CD14-positive monocyte (primary cell): ENCODE measurements at regions not wholly inside any gene's neighbourhood (a gene's known extent, or its start where the extent isn't known, plus 50 kb on each side); places are given as distances from the start of the nearest gene placed in this dataset.

Source experiments
- DNase-seq, 3 donors: peaks; one replicate each; pipeline ENCODE4 v3.0.0-alpha.2; 2011 to 2022
- H2AFZ ChIP-seq: 2 replicates; pipeline ENCODE4 v1.6.0; 2012; ENCODE audit warnings: mild to moderate bottlenecking, low read depth, low read length, inconsistent platforms; ENCODE audit not compliant: insufficient read depth, poor library complexity, severe bottlenecking
- H3K27ac ChIP-seq, 2 donors: 1 replicate in 1 of 2; 2 replicates in 1 of 2; pipeline ENCODE4 v1.5.1; 2012 to 2013; ENCODE audit warnings: low read length in 2 of 2, control low read depth in 1 of 2, inconsistent platforms in 1 of 2, low read depth in 1 of 2, mild to moderate bottlenecking in 1 of 2
- H3K27me3 ChIP-seq, 2 donors: one replicate each; pipeline versions ENCODE4 v1.6.0 to v1.6.1; 2011 to 2013; ENCODE audit warnings: low read length in 2 of 2; ENCODE audit not compliant: control insufficient read depth in 2 of 2, insufficient read depth in 2 of 2
- H3K36me3 ChIP-seq, 2 donors: replicated peaks in 1 of 2; 1 replicate in 1 of 2; 2 replicates in 1 of 2; pipeline versions ENCODE4 v1.5.1 to v1.6.1; 2012 to 2013; ENCODE audit warnings: low read length in 2 of 2, control low read depth in 1 of 2, inconsistent platforms in 1 of 2, mild to moderate bottlenecking in 1 of 2; ENCODE audit not compliant: insufficient read depth in 2 of 2, control insufficient read depth in 1 of 2
- H3K4me1 ChIP-seq, 2 donors: 1 replicate in 1 of 2; 2 replicates in 1 of 2; pipeline versions ENCODE4 v1.5.1 to v1.6.1; 2012 to 2013; ENCODE audit warnings: low read length in 2 of 2, control low read depth in 1 of 2, inconsistent platforms in 1 of 2, mild to moderate bottlenecking in 1 of 2, moderate library complexity in 1 of 2; ENCODE audit not compliant: insufficient read depth in 2 of 2, control insufficient read depth in 1 of 2
- H3K4me2 ChIP-seq: replicated peaks from 2 replicates; pipeline ENCODE3; 2012; ENCODE audit warnings: low read length, moderate library complexity, mild to moderate bottlenecking; ENCODE audit not compliant: poor library complexity, severe bottlenecking; ENCODE audit errors: extremely low read depth
- H3K4me3 ChIP-seq, 3 experiments: fragments of 200-600 bp in 1 of 3; sonication (generic) in 1 of 3; replicated peaks in 1 of 3; 1 replicate in 2 of 3; 2 replicates in 1 of 3; pipeline ENCODE4 v1.5.1; 2011 to 2013; ENCODE audit warnings: low read length in 3 of 3, mild to moderate bottlenecking in 3 of 3, control low read depth in 2 of 3, low read depth in 2 of 3, inconsistent platforms in 1 of 3, moderate library complexity in 1 of 3
- H3K79me2 ChIP-seq: 2 replicates; pipeline ENCODE4 v1.6.0; 2012; ENCODE audit warnings: mild to moderate bottlenecking, control low read depth, inconsistent platforms, low read length, moderate library complexity; ENCODE audit not compliant: insufficient read depth
- H3K9ac ChIP-seq: 2 replicates; pipeline ENCODE4 v1.6.0; 2017; ENCODE audit warnings: low read length, mild to moderate bottlenecking; ENCODE audit not compliant: insufficient read depth, poor library complexity, severe bottlenecking
- H3K9me3 ChIP-seq, 2 donors: replicated peaks in 1 of 2; 1 replicate in 1 of 2; 2 replicates in 1 of 2; pipeline versions ENCODE4 v1.5.1 to v1.6.1; 2012 to 2013; ENCODE audit warnings: low read length in 2 of 2, control low read depth in 1 of 2; ENCODE audit not compliant: control insufficient read depth in 1 of 2, insufficient read depth in 1 of 2
- H4K20me1 ChIP-seq: 2 replicates; pipeline ENCODE4 v1.6.0; 2012; ENCODE audit warnings: mild to moderate bottlenecking, low read length, control low read depth, moderate library complexity; ENCODE audit not compliant: insufficient read depth
- H3K27ac Mint-ChIP-seq, 7 donors: one replicate each; pipeline ENCODE4 v1.8.0; 2020; ENCODE audit warnings: mild to moderate bottlenecking in 7 of 7, mixed read lengths in 7 of 7, moderate library complexity in 6 of 7, inconsistent platforms in 2 of 7
- H3K27me3 Mint-ChIP-seq, 3 donors: one replicate each; pipeline ENCODE4 v1.8.0; 2021 to 2022; ENCODE audit warnings: low read depth in 3 of 3, mild to moderate bottlenecking in 3 of 3, mixed read lengths in 3 of 3, moderate library complexity in 3 of 3, inconsistent platforms in 1 of 3
- H3K36me3 Mint-ChIP-seq, 2 donors: one replicate each; pipeline ENCODE4 v1.8.0; 2020; ENCODE audit warnings: mixed read lengths in 2 of 2, inconsistent platforms in 1 of 2, mild to moderate bottlenecking in 1 of 2
- H3K4me1 Mint-ChIP-seq: one replicate; pipeline ENCODE4 v1.8.0; 2020; ENCODE audit warnings: mild to moderate bottlenecking, mixed read lengths
- H3K4me3 Mint-ChIP-seq, 2 donors: one replicate each; pipeline ENCODE4 v1.8.0; 2020; ENCODE audit warnings: mild to moderate bottlenecking in 2 of 2, mixed read lengths in 2 of 2, moderate library complexity in 1 of 2
- H3K9me3 Mint-ChIP-seq, 7 donors: one replicate each; pipeline ENCODE4 v1.8.0; 2020 to 2022; ENCODE audit warnings: mixed read lengths in 7 of 7, mild to moderate bottlenecking in 6 of 7, moderate library complexity in 6 of 7, inconsistent platforms in 2 of 7
- WGBS: methylation state at CpG from one replicate; pipeline ENCODE4 v1.1.5; 2013; ENCODE audit warnings: missing lambda C conversion rate; ENCODE audit not compliant: insufficient coverage; 5-methylcytosine and 5-hydroxymethylcytosine counted together
- intact Hi-C, 2 donors: fragments of 100-400 bp; cut with micrococcal nuclease; formaldehyde crosslinking; loops; one replicate each; pipeline versions ENCODE4 v1.15.0 to v1.15.1; 2023
- TF ChIP-seq, protein P1 (sequence below): fragments of 200-600 bp; IDR thresholded peaks from one replicate; pipeline ENCODE4 v1.8.0; 2022; ENCODE audit warnings: antibody characterized with exemption, mild to moderate bottlenecking

DNA sequence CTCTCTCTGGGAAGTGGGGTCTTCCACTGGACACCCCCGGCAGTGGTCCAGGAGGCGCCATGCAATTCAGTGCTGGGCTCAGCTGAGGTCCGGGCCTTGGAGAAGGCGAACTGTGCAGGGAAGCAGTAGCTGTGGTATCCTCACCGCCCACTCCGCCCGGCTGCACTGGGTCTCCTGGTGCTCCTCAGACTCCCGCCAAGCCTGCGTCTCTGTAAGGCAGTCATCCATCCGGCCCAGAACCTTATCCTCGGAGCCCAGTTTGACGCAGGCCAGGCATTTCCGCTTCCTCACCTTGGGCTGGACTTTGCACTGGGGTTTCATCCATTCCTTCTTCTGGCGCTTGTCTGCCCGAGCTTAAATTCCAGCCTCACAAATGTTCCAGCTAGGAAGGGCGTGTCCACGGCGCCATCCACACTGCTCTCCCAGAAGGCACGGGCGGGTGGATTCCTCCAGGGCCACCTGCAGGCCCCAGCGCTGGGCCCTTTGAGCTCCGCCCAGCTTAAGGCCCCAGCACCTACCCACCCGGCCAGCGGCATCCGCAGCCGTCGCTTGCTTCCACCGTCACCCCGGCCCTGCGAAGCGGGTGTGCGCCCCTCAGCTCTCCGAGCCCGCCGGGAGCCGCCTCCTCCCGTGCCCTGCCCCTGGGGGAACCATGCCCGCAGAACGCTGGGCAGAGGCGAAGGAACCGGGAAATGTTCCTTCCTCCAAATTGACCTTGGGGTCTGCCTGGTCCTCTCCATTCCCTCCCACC lies 1884.8 kb downstream of the TP53TG3F start:
- Histone ChIP-seq H3K9ac (no peak overlapping the region), H3K9me3 (peaks cover 20 to 28% of the 10 kb centered on the region in 2 donors), H4K20me1 (no peaks in the 10 kb centered on the region), H3K27ac (no peak overlapping the region), H3K4me3 (no peak overlapping the region), H2AFZ (no peak overlapping the region), H3K27me3 (no peaks in the 10 kb centered on the region), H3K79me2 (no peaks in the 10 kb centered on the region), H3K4me1 (no peaks in the 10 kb centered on the region), H3K4me2 (no peak overlapping the region), H3K36me3 (no peaks in the 10 kb centered on the region)
- TF ChIP-seq, protein P1, sequence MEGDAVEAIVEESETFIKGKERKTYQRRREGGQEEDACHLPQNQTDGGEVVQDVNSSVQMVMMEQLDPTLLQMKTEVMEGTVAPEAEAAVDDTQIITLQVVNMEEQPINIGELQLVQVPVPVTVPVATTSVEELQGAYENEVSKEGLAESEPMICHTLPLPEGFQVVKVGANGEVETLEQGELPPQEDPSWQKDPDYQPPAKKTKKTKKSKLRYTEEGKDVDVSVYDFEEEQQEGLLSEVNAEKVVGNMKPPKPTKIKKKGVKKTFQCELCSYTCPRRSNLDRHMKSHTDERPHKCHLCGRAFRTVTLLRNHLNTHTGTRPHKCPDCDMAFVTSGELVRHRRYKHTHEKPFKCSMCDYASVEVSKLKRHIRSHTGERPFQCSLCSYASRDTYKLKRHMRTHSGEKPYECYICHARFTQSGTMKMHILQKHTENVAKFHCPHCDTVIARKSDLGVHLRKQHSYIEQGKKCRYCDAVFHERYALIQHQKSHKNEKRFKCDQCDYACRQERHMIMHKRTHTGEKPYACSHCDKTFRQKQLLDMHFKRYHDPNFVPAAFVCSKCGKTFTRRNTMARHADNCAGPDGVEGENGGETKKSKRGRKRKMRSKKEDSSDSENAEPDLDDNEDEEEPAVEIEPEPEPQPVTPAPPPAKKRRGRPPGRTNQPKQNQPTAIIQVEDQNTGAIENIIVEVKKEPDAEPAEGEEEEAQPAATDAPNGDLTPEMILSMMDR = no peak
- Mint-ChIP-seq H3K36me3 (no peaks in the 10 kb centered on the region), H3K4me1 (no peaks in the 10 kb centered on the region), H3K9me3 (peaks cover 4 to 19% (median 7%) of the 10 kb centered on the region in 7 donors), H3K27me3 (no peaks in the 10 kb centered on the region), H3K4me3 (no peak overlapping the region), H3K27ac (no peak overlapping the region)
- no peak for DNase-seq
- intact Hi-C loops = no loop called here
- 69% methylated on average over 41 of the region's 41 CpGs for WGBS

DNA sequence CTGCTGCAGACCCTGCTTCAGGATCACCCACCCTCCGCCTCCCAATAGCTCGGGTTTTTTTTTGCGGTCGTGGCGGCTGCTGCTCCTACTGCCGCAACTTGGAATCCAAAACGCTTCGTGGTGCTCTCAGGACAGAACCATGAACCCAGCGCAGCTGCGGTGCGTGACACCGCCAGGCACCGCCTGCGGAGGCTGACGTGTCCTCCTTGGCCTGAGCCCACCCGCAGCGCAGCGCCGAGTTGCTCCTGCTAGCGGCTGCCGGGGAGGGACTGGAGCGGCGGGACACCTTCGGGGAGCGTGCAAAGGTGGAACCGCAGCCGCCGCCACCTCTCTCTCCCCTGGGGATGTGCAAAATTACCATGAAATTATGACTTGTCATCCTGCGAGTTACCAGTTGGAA lies 1893.0 kb downstream of the TP53TG3F start:
- H3K36me3 ChIP-seq = no peaks in the 10 kb centered on the region
- no peaks in the 10 kb centered on the region for H3K27me3 ChIP-seq
- TF ChIP-seq, protein P1 = no peak
- H3K4me1 ChIP-seq = no peaks in the 10 kb centered on the region
- H3K79me2 ChIP-seq = no peaks in the 10 kb centered on the region
- no peak overlapping the region for H3K9ac ChIP-seq
- no peak overlapping the region for H3K4me3 ChIP-seq
- no peaks in the 10 kb centered on the region for H4K20me1 ChIP-seq
- H3K27ac Mint-ChIP-seq = no peak overlapping the region
- intact Hi-C loops = no loop called here
- H3K4me2 ChIP-seq = no peak overlapping the region
- no peak for DNase-seq
- WGBS = 47% methylated on average over 27 of the region's 29 CpGs
- peaks cover 0 to 9% (median 3%) of the 10 kb centered on the region in 7 donors for H3K9me3 Mint-ChIP-seq
- H3K27me3 Mint-ChIP-seq = no peaks in the 10 kb centered on the region
- peaks cover 8 to 20% of the 10 kb centered on the region in 2 donors for H3K9me3 ChIP-seq
- H3K36me3 Mint-ChIP-seq = no peaks in the 10 kb centered on the region
- no peaks in the 10 kb centered on the region for H3K4me1 Mint-ChIP-seq
- H3K27ac ChIP-seq = no peak overlapping the region
- H2AFZ ChIP-seq = no peak overlapping the region
- H3K4me3 Mint-ChIP-seq = no peak overlapping the region
